ENCODE measurements at regions not wholly inside any gene's neighbourhood (a gene's known extent, or its start where the extent isn't known, plus 50 kb on each side); places are given as distances from the start of the nearest gene placed in this dataset.

DNA sequence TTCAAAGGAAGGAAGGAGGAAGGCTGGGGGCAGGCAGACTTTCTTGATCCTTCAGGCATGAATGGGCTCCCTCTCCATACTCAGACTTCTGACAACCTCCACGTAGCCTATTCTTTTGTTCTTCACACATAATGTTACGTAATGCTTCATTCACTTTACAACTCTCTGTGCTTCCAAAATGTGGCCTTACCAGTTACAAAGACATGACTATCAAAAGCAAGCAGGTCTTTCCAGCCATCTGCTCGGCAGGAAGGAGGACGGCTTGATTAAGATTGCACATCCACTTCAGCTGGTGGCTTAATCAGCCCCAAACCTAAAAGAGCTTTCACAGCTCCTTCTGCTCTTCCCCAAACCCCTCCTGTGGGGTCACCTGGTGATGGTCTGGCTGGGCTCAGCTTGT is 263.2 kb downstream of the XXYLT1 start:
- intact Hi-C loops (cut with DNase I), result no loop called here
- peak; percentile 36 for DNase-seq (ENCODE audit: low spot score)

DNA sequence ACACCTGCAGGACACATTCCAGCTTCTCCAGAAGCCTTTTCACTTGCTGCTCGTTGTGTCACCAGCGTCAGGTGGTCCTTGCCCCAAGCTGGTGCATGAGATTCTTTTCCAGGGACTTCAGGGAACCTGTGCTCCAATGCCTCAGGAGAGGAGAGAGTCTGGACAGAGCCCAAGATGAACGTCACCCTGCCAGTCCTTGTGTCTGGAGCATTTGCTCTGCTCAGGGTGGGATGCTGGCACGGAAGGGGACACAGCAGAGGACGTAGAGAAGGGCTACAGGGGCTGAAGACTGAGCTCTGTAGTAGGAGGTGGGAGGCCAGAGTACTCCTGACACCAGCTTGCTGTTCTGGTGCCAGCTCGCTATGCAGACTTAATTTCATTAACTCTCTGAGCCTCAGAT is 262.1 kb downstream of the XXYLT1 start:
- no peak for DNase-seq (ENCODE audit: low spot score)
- intact Hi-C loops (cut with DNase I), result no loop called here

DNA sequence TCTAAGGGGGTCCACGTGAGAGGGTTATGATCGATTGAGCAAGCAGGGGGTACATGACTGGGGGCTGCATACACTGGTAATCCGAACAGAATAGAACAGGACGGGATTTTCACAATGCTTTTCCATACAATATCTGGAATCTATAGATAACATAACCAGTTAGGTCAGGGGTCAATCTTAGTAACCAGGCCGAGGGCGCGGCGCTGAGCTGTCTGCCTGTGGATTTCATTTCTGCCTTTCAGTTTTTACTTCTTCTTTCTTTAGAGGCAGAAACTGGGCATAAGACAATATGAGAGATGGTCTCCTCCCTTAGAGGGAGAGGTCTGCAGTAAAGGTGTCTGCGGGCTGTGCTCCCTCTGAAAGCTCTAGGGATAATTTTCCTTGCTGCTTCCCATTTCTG is 261.3 kb downstream of the XXYLT1 start:
- intact Hi-C loops (cut with DNase I), result no loop called here
- peak; percentile 56 for DNase-seq (ENCODE audit: low spot score)

DNA sequence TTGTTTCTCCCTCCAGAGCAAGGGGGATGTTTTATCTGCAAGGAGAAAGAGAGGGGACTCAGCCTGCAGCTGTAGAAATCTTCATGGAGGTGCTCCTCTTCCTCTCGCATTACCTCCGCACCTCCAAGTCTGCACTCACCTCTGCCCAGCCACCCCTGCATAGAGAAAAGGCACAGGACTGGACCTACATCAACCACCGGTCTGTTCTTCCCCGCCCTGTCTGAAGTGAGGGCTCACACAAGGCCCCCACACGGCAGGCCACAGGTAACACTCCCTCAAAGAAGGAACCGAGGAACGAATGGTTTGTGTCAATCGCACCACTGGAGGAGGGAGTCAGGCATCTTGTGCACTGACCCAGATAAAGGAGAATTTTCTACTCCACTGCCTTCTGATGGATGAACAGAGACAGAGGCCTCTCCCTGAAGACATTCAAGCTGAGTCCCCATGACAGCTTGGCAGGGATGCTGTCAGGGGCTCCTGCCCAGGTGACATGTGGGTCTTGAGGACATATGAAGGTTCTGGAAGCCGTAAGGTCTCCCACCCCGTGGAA is 260.3 kb downstream of the XXYLT1 start:
- DNase-seq (ENCODE audit: low spot score), result peak; percentile 33
- intact Hi-C loops (cut with DNase I), result no loop called here

DNA sequence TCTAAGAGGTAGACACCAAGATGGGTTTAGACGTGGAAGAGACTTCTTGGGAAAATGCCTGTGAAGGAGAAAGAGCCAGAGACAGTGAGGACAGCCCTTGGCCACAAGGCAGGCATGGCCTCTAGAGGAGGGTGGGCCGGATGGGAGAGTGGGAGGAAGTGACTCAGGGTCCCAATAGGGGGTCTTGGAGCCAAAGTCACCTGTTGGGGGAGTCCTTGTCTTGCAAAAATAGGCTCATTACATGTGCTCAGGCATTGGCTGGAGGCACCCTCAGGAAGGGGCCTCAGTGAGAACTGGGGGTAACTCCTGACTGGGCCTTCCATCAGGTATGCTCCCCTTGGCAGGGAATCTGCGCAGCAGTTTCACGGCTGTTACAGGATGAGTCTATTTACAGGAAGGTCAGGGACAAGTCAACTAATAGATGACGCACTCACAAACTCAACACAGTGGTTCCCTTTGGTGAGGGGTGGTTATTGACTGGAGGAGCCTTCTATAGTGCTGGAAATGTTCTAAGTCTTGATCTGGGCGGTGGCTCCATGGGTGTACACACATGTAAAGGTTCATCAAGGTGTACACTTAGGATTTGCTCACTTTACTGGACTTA is 259.6 kb downstream of the XXYLT1 start:
- peak; percentile 65 for DNase-seq (ENCODE audit: low spot score)

DNA sequence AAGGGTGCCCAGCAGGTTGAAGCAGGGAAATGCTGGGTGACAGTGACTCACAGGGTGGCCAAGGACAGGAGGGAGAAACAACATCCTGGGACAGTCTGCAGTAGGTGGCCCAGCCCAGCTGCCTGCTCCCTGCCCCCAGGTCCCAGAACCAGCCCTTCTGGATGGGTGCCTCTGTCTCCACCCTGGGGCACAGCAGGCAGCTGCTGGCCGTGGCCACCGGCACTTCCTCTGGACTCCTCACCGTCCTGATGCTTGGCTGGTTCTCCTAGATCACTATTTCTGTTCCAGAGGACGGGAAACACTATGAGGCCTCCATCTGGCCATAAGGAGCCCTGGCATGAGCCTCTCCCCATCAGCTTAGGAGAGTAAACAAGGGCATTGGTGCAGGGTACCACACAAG is 258.9 kb downstream of the XXYLT1 start:
- intact Hi-C loops (cut with DNase I), result no loop called here

More for the DNA sequence above, 259.6 kb downstream of the XXYLT1 start:
- intact Hi-C loops (cut with DNase I), result no loop called here

DNA sequence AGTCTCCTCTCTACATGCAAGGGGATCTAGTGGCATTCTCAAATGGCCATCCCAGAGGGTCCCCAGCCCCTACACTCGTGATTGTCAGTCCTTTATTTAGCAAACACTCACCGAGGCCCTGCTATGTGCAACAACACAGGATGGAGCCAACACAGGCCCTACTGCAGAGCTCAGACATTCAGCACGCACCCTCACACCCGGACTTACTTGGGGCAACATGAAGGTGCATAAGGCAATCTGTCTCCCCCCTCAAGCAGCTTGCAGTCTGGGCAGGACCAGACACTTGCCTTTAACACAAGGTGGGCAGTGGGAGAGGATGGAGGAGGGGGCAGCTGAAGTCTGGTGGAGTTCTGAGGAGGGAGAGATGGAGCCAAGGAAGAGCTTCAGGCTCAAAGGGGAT is 258.4 kb downstream of the XXYLT1 start:
- intact Hi-C loops (cut with DNase I), result no loop called here
- DNase-seq (ENCODE audit: low spot score), result peak; percentile 33

More for the DNA sequence above, 258.9 kb downstream of the XXYLT1 start:
- DNase-seq (ENCODE audit: low spot score), result peak; percentile 61

DNA sequence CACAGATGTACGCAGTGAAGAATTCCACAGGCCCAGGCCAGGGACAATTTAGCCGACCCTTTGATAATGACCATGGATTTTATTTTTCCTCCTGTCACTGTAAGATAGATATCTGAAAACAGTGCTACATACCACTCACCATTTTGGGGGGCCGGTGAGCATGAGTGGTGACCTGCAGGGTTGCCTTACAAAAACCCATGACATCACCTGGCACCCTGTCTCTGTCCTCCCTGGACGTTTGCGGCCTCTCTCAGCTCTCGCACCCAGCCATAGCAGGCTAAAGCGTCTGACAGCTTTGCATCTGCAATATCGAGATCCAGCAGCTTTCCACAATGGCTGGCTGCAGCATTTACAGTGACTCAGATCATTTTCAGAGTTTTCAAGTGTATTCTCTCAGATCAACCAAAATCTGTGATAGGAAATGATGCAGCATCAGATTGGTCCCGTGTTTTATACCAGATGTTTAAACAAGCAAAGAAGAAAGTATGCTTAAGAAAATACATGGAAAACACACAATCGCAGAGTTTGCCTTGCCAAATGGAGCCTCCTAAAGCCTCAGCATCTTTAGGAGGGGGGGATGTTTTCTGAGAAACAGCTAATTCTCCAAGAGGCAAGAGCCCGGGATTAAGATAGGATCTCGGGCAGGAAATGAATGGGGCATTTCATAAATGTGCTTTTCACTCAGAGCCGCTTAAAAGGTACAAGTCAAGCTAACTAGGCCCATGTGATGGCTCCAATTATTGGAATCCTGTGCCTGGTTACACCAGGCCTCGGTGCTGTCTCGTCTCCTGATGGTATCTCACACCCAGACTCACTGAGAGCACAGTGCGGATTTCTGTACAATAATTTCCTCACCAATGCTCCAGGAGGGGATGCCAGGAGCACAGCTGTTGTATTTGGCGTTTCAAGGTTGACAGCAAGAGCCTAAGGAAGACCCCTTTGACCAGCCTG is 257.3 kb downstream of the XXYLT1 start:
- peak; percentile 56 for DNase-seq (ENCODE audit: low spot score)
- intact Hi-C loops (cut with DNase I), result no loop called here

DNA sequence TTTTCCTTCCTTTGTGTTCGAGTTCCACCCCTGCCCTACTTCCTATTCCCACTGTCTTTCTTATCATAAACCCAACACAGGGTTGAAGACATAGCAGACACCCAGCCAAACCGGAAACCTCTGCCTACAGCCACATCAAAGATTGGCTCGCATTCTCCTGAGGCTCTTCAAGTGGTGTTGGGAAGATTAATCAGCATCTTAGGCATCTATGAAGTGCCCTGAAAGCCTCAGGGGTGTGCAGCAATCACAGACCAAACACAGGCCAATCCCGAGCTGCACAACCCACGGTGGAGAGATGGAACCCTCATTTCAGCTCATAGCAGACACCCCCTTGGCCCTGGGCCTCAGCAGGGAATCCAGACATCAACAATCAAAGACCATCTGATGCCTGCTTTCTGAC is 255.9 kb downstream of the XXYLT1 start:
- intact Hi-C loops (cut with DNase I), result no loop called here
- DNase-seq (ENCODE audit: low spot score), result no peak

DNA sequence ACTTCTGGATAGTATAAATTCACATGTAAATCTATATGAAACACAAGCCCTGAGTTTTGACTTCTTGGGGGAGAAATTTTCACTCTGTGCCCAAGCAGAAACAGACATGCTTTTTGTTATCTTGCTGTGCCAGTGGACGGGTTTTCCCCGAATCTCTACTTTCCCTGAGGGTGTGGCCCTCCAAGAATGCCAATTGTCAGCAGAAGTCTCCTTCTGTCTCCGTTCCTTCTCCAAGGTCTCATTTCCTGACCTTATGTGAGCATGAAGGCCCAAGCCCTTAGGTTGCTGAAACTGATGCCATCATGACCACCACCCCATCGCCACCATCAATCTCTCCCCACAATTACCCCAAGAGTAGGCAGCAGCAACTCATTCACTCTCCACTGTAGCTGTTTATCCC is 253.8 kb downstream of the XXYLT1 start:
- intact Hi-C loops (cut with DNase I), result no loop called here
- DNase-seq (ENCODE audit: low spot score), result no peak
